ENCODE measurements at regions not wholly inside any gene's neighbourhood (a gene's known extent, or its start where the extent isn't known, plus 50 kb on each side); places are given as distances from the start of the nearest gene placed in this dataset.

DNA sequence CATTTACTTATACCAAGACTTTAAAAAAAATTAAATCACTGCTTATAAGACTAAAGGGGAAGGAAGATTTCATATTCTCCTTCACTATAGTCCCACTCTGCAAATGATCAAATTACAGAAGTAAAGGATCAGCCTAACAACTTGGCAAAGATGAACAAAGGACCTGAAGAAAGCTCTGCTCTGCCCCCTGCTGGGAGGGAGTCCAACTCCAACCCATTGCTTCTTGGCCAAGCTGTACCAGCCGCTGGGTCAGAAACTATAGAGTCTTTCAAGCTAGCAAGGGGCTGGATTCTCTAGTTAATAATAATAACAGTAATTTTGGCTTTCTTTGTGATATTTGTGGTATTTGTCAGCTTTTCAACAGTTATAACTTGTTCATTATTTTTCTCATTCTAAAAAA is 927.0 kb upstream of the CRIM1 start:
- TF ChIP-seq, protein P1, sequence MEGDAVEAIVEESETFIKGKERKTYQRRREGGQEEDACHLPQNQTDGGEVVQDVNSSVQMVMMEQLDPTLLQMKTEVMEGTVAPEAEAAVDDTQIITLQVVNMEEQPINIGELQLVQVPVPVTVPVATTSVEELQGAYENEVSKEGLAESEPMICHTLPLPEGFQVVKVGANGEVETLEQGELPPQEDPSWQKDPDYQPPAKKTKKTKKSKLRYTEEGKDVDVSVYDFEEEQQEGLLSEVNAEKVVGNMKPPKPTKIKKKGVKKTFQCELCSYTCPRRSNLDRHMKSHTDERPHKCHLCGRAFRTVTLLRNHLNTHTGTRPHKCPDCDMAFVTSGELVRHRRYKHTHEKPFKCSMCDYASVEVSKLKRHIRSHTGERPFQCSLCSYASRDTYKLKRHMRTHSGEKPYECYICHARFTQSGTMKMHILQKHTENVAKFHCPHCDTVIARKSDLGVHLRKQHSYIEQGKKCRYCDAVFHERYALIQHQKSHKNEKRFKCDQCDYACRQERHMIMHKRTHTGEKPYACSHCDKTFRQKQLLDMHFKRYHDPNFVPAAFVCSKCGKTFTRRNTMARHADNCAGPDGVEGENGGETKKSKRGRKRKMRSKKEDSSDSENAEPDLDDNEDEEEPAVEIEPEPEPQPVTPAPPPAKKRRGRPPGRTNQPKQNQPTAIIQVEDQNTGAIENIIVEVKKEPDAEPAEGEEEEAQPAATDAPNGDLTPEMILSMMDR (IDR thresholded peaks at IDR 0.05; ENCODE audit: unreplicated experiment) = peak; percentile 76
- no peak overlapping the region for H3K27ac Mint-ChIP-seq (ENCODE audit: unreplicated experiment)
- peak; percentile 63 for DNase-seq (ENCODE audit: low spot score)
- H3K36me3 Mint-ChIP-seq (ENCODE audit: low read depth, unreplicated experiment) = no peaks in the 10 kb centered on the region
- H3K9me3 Mint-ChIP-seq (ENCODE audit: unreplicated experiment) = no peaks in the 10 kb centered on the region
- no peaks in the 10 kb centered on the region for H3K27me3 Mint-ChIP-seq (ENCODE audit: unreplicated experiment)
- H3K4me1 Mint-ChIP-seq (ENCODE audit: unreplicated experiment) = no peaks in the 10 kb centered on the region
- H3K4me3 Mint-ChIP-seq (ENCODE audit: unreplicated experiment) = no peak overlapping the region

DNA sequence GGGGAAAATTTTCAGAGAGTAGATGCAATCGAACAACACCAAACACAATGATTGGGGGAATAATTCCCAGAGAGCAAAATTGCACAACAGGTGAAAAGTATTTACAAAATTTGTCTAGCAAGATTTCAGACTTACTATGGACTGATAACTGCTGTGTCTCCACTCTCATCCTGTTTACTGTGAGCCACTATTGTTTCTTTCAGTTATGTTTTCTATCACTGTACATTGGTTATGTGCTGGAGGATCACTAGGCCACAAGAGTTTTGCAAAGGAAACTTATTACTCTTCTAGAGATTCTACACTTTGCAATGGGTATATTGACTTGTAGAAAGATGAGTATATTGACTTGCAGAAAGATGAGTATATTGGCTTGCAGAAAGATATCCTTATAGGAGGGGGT is 934.1 kb upstream of the CRIM1 start:
- Mint-ChIP-seq H3K27ac (ENCODE audit: unreplicated experiment) (no peak overlapping the region), H3K4me3 (ENCODE audit: unreplicated experiment) (no peak overlapping the region), H3K9me3 (ENCODE audit: unreplicated experiment) (no peaks in the 10 kb centered on the region), H3K4me1 (ENCODE audit: unreplicated experiment) (peaks cover 2% of the 10 kb centered on the region), H3K36me3 (ENCODE audit: low read depth, unreplicated experiment) (no peaks in the 10 kb centered on the region), H3K27me3 (ENCODE audit: unreplicated experiment) (no peaks in the 10 kb centered on the region)
- no peak for DNase-seq (ENCODE audit: low spot score)
- TF ChIP-seq, protein P1 (IDR thresholded peaks at IDR 0.05; ENCODE audit: unreplicated experiment) = no peak

DNA sequence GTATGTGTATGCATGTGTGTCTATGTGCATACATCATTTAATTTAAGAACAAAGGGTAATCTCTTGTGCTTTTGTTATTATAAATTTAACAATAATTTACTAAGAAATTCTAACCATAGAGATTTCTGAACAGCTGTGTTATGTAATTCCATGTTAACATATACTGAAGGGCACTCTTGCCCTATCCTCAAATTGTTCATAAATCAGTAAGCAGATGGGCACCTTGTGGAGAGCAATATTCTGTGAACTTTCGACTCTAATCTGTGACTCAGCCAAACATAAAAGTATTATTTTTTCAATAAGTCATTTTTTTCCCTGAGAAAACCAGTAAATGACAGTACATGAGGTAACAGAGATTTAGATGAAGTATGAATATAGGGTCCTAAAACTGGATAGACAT is 938.3 kb upstream of the CRIM1 start:
- H3K4me3 Mint-ChIP-seq (ENCODE audit: unreplicated experiment) = no peak overlapping the region
- no peaks in the 10 kb centered on the region for H3K27me3 Mint-ChIP-seq (ENCODE audit: unreplicated experiment)
- DNase-seq (ENCODE audit: low spot score) = no peak

DNA sequence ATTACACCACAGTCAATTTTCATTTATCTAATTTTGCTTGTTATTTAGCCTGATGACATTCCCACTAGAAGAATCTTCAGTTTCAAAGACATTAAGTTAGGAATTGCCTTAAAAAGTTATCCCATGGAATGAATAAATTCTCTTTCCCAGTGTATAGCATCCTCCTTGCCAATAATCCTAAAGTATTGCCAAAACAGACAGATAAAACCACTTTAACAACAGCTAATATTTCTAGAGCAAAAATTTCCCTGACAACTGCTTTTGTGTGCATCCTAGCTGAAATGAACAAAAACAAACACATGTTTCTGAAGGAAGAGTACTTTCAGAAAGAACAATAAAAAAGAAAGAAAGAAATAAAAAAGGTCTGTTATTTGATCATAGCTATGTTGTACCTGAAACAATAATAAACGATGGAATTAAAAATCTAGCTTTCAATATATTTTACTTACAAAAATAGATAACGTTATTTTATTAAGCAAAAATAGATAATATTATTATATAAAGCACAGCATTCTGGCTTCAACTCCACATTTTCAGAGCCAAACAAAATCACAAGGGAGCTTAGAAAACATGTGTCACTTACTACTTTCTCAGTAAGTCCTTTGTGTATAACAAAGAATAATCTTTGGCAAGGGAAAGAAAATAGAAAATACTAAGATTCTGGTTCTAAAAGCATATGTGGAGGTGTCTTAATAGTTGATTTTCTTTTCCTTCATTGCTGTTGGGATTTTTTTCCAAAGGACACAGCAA is 939.0 kb upstream of the CRIM1 start:
- Mint-ChIP-seq H3K4me1 (ENCODE audit: unreplicated experiment) (no peaks in the 10 kb centered on the region), H3K27me3 (ENCODE audit: unreplicated experiment) (no peaks in the 10 kb centered on the region), H3K36me3 (ENCODE audit: low read depth, unreplicated experiment) (no peaks in the 10 kb centered on the region)

More for the DNA sequence above, 938.3 kb upstream of the CRIM1 start:
- Mint-ChIP-seq H3K27ac (ENCODE audit: unreplicated experiment) (no peak overlapping the region), H3K4me1 (ENCODE audit: unreplicated experiment) (no peaks in the 10 kb centered on the region), H3K36me3 (ENCODE audit: low read depth, unreplicated experiment) (no peaks in the 10 kb centered on the region), H3K9me3 (ENCODE audit: unreplicated experiment) (no peaks in the 10 kb centered on the region)
- TF ChIP-seq, protein P1 (IDR thresholded peaks at IDR 0.05; ENCODE audit: unreplicated experiment) = no peak

DNA sequence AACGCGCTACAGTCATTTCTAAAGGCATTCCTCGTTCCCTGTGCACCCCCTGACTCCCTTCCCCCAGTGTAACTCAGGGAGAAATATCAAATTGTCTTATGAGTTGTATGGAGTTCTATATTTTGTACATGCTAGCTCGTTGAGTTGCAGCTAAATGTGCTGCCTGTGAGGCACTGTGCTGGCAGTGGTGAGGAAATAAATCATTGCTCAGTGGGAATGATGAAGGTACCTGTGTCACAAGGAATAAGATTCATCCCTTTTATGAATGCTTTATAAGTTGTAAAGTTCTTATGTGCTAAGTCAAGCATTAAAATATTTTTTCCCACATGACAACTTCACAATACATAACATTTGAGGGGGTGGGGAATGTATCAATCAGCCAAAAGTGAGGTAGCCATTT is 939.6 kb upstream of the CRIM1 start:
- DNase-seq (ENCODE audit: low spot score) = no peak
- no peaks in the 10 kb centered on the region for H3K4me1 Mint-ChIP-seq (ENCODE audit: unreplicated experiment)
- no peaks in the 10 kb centered on the region for H3K36me3 Mint-ChIP-seq (ENCODE audit: low read depth, unreplicated experiment)
- no peak overlapping the region for H3K4me3 Mint-ChIP-seq (ENCODE audit: unreplicated experiment)
- TF ChIP-seq, protein P1 (IDR thresholded peaks at IDR 0.05; ENCODE audit: unreplicated experiment) = no peak
- H3K27ac Mint-ChIP-seq (ENCODE audit: unreplicated experiment) = no peak overlapping the region
- no peaks in the 10 kb centered on the region for H3K9me3 Mint-ChIP-seq (ENCODE audit: unreplicated experiment)
- no peaks in the 10 kb centered on the region for H3K27me3 Mint-ChIP-seq (ENCODE audit: unreplicated experiment)

More for the DNA sequence above, 939.0 kb upstream of the CRIM1 start:
- H3K9me3 Mint-ChIP-seq (ENCODE audit: unreplicated experiment) = no peaks in the 10 kb centered on the region
- TF ChIP-seq, protein P1 (IDR thresholded peaks at IDR 0.05; ENCODE audit: unreplicated experiment) = no peak
- DNase-seq (ENCODE audit: low spot score) = no peak
- no peak overlapping the region for H3K4me3 Mint-ChIP-seq (ENCODE audit: unreplicated experiment)
- H3K27ac Mint-ChIP-seq (ENCODE audit: unreplicated experiment) = no peak overlapping the region
